ENCODE measurements at regions not wholly inside any gene's neighbourhood (a gene's known extent, or its start where the extent isn't known, plus 50 kb on each side); places are given as distances from the start of the nearest gene placed in this dataset.

GRCh38 chr22:34129691-34130486 is 209.6 kb upstream of the LARGE1 start:
- intact Hi-C loops (cut with DNase I): no loop called here
- no peak for DNase-seq
- no peaks in the 10 kb centered on the region for H3K36me3 ChIP-seq
- H3K4me3 ChIP-seq: no peak overlapping the region
- WGBS, 2 donors: 13 to 55% methylated on average over 4 of the region's 4 CpGs
- no peaks in the 10 kb centered on the region for H3K4me1 ChIP-seq
- H3K9me3 ChIP-seq: no peaks in the 10 kb centered on the region
- H3K27me3 ChIP-seq: peaks cover 0 to 4% (median 0%) of the 10 kb centered on the region in 3 donors
- TF ChIP-seq POLR2A (IDR thresholded peaks at IDR 0.05) (no peak), EP300 (IDR thresholded peaks at IDR 0.05) (no peak), POLR2AphosphoS5 (IDR thresholded peaks at IDR 0.05) (no peak), CTCF (IDR thresholded peaks at IDR 0.05) (no peak)
- no peak overlapping the region for H3K27ac ChIP-seq

- Histone ChIP-seq H3K4me1 (no peaks in the 10 kb centered on the region), H3K27ac (no peak overlapping the region), H3K36me3 (no peaks in the 10 kb centered on the region), H3K27me3 (no peaks in the 10 kb centered on the region), H3K4me3 (no peak overlapping the region), H3K9me3 (no peaks in the 10 kb centered on the region)
- WGBS, 2 donors: 87 to 88% methylated on average over 7 of the region's 7 CpGs
- DNase-seq: no peak
- TF ChIP-seq EP300 (IDR thresholded peaks at IDR 0.05): no peak
- no peak for TF ChIP-seq POLR2A (IDR thresholded peaks at IDR 0.05)
- TF ChIP-seq CTCF (IDR thresholded peaks at IDR 0.05): no peak
- TF ChIP-seq POLR2AphosphoS5 (IDR thresholded peaks at IDR 0.05): no peak
- intact Hi-C loops (cut with DNase I): no loop called here
These were observed 215.5 kb upstream of the LARGE1 start for GRCh38 chr22:34135749-34136148.

- Histone ChIP-seq H3K9me3 (peaks cover 0 to 9% (median 7%) of the 10 kb centered on the region in 4 donors), H3K4me3 (no peak overlapping the region), H3K36me3 (no peaks in the 10 kb centered on the region), H3K27ac (no peak overlapping the region), H3K4me1 (no peaks in the 10 kb centered on the region), H3K27me3 (no peaks in the 10 kb centered on the region)
- intact Hi-C loops (cut with DNase I): no loop called here
- no peak for DNase-seq
- TF ChIP-seq EP300 (IDR thresholded peaks at IDR 0.05) (no peak), CTCF (IDR thresholded peaks at IDR 0.05) (no peak), POLR2A (IDR thresholded peaks at IDR 0.05) (no peak), POLR2AphosphoS5 (IDR thresholded peaks at IDR 0.05) (no peak)
These were observed 229.7 kb upstream of the LARGE1 start for GRCh38 chr22:34150023-34150422.

- intact Hi-C loops (cut with DNase I): no loop called here
- Histone ChIP-seq H3K27ac (no peak overlapping the region), H3K36me3 (no peaks in the 10 kb centered on the region), H3K27me3 (no peaks in the 10 kb centered on the region), H3K4me3 (no peak overlapping the region), H3K9me3 (no peaks in the 10 kb centered on the region), H3K4me1 (no peaks in the 10 kb centered on the region)
- DNase-seq: no peak
- WGBS, 2 donors: 89 to 90% methylated on average over 8 of the region's 8 CpGs
- TF ChIP-seq EP300 (IDR thresholded peaks at IDR 0.05) (no peak), POLR2AphosphoS5 (IDR thresholded peaks at IDR 0.05) (no peak)
These were observed 239.2 kb upstream of the LARGE1 start for GRCh38 chr22:34159491-34159890.

- H3K36me3 ChIP-seq: no peaks in the 10 kb centered on the region
- no peak for DNase-seq
- no peak overlapping the region for H3K4me3 ChIP-seq
- H3K4me1 ChIP-seq: no peaks in the 10 kb centered on the region
- no peaks in the 10 kb centered on the region for H3K27me3 ChIP-seq
- no peak for TF ChIP-seq POLR2AphosphoS5 (IDR thresholded peaks at IDR 0.05)
- no peak for TF ChIP-seq EP300 (IDR thresholded peaks at IDR 0.05)
- no peak for TF ChIP-seq POLR2A (IDR thresholded peaks at IDR 0.05)
- TF ChIP-seq CTCF (IDR thresholded peaks at IDR 0.05): no peak
- H3K27ac ChIP-seq: no peak overlapping the region
- no peaks in the 10 kb centered on the region for H3K9me3 ChIP-seq
- WGBS, 2 donors: 28 to 40% methylated on average over 4 of the region's 4 CpGs
- intact Hi-C loops (cut with DNase I): no loop called here
These were observed 240.0 kb upstream of the LARGE1 start for GRCh38 chr22:34160141-34160783.
